ENCODE measurements at regions not wholly inside any gene's neighbourhood (a gene's known extent, or its start where the extent isn't known, plus 50 kb on each side); places are given as distances from the start of the nearest gene placed in this dataset.

DNA sequence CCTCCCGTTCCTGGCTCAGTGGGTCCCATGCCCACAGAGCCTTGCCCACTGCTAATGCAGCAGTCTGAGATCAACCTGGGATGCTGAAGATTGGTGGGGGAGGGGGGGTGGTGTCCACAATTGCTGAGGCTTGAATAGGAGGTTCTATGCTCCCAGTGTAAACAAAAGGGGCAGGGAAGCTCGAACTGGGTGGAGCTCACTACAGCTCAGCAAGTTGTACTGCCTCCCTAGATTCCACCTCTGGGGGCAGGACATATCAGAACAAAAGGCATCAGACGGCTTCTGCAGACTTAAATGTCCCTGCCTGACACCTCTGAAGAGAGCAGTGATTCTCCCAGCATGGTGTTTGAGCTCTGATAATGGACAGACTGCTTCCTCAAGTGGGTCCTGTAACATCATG is 885.6 kb upstream of the COX7C start:
- Histone ChIP-seq H4K20me1 (replicated peaks; ENCODE audit: control insufficient read depth, insufficient read depth, low read length) (no peaks in the 10 kb centered on the region), H3K9me3 (replicated peaks; ENCODE audit: control insufficient read depth, insufficient read depth, low read depth, low read length) (no peaks in the 10 kb centered on the region), H3K4me3 (no peak overlapping the region), H3K27ac (ENCODE audit: extremely low read depth, low read depth, low read length) (no peak overlapping the region), H3K27me3 (ENCODE audit: control insufficient read depth in 2 of 2, insufficient read depth in 2 of 2, low read length in 2 of 2) (no peaks in the 10 kb centered on the region), H3K4me2 (ENCODE audit: insufficient read depth, low read length) (no peak overlapping the region), H3K4me1 (replicated peaks in 1 of 2; ENCODE audit: control insufficient read depth in 2 of 2, insufficient read depth in 2 of 2, low read length in 2 of 2) (no peaks in the 10 kb centered on the region), H2AFZ (ENCODE audit: low read depth, low read length) (no peak overlapping the region), H3K9ac (ENCODE audit: insufficient read depth in 1 of 2, low read depth in 2 of 2, low read length in 2 of 2) (no peak overlapping the region), H3K9me1 (ENCODE audit: control insufficient read depth, insufficient read depth, low read length) (no peaks in the 10 kb centered on the region), H3K36me3 (ENCODE audit: control insufficient read depth, insufficient read depth, low read length) (no peaks in the 10 kb centered on the region), H3K79me2 (ENCODE audit: control insufficient read depth, insufficient read depth, low read length) (no peaks in the 10 kb centered on the region)
- ATAC-seq (no peak), DNase-seq (ENCODE audit: extremely low read depth in 1 of 4, low spot score in 3 of 4) (no peak), FAIRE-seq (no peak)
- ChIA-PET POLR2A (no interaction called here), CTCF (ENCODE audit: low intra/inter-chr PET ratio) (no interaction called here)
- in situ Hi-C loops (cut with MboI) (no loop called here), intact Hi-C loops (cut with micrococcal nuclease) (no loop called here)
- no TSS peak for BruUV-seq (replicated peaks)
- 5% methylated on average over 3 of the region's 3 CpGs for WGBS (ENCODE audit: insufficient coverage, low coverage, missing lambda C conversion rate)
- no peak for TF ChIP-seq RBM25 (IDR thresholded peaks at IDR 0.05; ENCODE audit: low read depth, low read length, severe bottlenecking)
- TF ChIP-seq LEF1 (IDR thresholded peaks at IDR 0.05), result no peak
- TF ChIP-seq NCOA4 (IDR thresholded peaks at IDR 0.05; ENCODE audit: partially characterized antibody), result no peak
- TF ChIP-seq ZNF212 (CRISPR knock-in tag; IDR thresholded peaks at IDR 0.05), result no peak
- TF ChIP-seq HNRNPUL1 (IDR thresholded peaks at IDR 0.05; ENCODE audit: low read length), result no peak
- TF ChIP-seq, protein P1, sequence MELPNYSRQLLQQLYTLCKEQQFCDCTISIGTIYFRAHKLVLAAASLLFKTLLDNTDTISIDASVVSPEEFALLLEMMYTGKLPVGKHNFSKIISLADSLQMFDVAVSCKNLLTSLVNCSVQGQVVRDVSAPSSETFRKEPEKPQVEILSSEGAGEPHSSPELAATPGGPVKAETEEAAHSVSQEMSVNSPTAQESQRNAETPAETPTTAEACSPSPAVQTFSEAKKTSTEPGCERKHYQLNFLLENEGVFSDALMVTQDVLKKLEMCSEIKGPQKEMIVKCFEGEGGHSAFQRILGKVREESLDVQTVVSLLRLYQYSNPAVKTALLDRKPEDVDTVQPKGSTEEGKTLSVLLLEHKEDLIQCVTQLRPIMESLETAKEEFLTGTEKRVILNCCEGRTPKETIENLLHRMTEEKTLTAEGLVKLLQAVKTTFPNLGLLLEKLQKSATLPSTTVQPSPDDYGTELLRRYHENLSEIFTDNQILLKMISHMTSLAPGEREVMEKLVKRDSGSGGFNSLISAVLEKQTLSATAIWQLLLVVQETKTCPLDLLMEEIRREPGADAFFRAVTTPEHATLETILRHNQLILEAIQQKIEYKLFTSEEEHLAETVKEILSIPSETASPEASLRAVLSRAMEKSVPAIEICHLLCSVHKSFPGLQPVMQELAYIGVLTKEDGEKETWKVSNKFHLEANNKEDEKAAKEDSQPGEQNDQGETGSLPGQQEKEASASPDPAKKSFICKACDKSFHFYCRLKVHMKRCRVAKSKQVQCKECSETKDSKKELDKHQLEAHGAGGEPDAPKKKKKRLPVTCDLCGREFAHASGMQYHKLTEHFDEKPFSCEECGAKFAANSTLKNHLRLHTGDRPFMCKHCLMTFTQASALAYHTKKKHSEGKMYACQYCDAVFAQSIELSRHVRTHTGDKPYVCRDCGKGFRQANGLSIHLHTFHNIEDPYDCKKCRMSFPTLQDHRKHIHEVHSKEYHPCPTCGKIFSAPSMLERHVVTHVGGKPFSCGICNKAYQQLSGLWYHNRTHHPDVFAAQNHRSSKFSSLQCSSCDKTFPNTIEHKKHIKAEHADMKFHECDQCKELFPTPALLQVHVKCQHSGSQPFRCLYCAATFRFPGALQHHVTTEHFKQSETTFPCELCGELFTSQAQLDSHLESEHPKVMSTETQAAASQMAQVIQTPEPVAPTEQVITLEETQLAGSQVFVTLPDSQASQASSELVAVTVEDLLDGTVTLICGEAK (IDR thresholded peaks at IDR 0.05), result no peak
- TF ChIP-seq, protein P1 (CRISPR knock-in tag; IDR thresholded peaks at IDR 0.05), result no peak
- TF ChIP-seq MXI1 (IDR thresholded peaks at IDR 0.05; ENCODE audit: low read depth, low read length), result no peak
- TF ChIP-seq, protein P2, sequence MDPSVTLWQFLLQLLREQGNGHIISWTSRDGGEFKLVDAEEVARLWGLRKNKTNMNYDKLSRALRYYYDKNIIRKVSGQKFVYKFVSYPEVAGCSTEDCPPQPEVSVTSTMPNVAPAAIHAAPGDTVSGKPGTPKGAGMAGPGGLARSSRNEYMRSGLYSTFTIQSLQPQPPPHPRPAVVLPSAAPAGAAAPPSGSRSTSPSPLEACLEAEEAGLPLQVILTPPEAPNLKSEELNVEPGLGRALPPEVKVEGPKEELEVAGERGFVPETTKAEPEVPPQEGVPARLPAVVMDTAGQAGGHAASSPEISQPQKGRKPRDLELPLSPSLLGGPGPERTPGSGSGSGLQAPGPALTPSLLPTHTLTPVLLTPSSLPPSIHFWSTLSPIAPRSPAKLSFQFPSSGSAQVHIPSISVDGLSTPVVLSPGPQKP (CRISPR knock-in tag; IDR thresholded peaks at IDR 0.05), result no peak
- TF ChIP-seq MBD2 (IDR thresholded peaks at IDR 0.05; ENCODE audit: borderline replicate concordance, low read depth), result no peak
- TF ChIP-seq YY1 (IDR thresholded peaks at IDR 0.05; ENCODE audit: borderline replicate concordance in 1 of 3, control insufficient read depth in 1 of 3, extremely low read depth in 1 of 3, insufficient read depth in 3 of 3, insufficient read length in 1 of 3, insufficient replicate concordance in 2 of 3, low read depth in 1 of 3, low read length in 2 of 3), result no peak
